ENCODE measurements at regions not wholly inside any gene's neighbourhood (a gene's known extent, or its start where the extent isn't known, plus 50 kb on each side); places are given as distances from the start of the nearest gene placed in this dataset.

- no peak for DNase-seq
- Histone ChIP-seq H3K36me3 (ENCODE audit: low read depth, missing control alignments) (no peaks in the 10 kb centered on the region), H3K27me3 (no peaks in the 10 kb centered on the region), H3K4me3 (no peak overlapping the region), H3K27ac (no peak overlapping the region), H3K4me1 (no peaks in the 10 kb centered on the region), H3K9me3 (no peaks in the 10 kb centered on the region)
- 78 to 83% methylated on average over 3 of the region's 3 CpGs for WGBS, 2 donors
- TF ChIP-seq POLR2A (IDR thresholded peaks at IDR 0.05) (no peak), CTCF (IDR thresholded peaks at IDR 0.05) (no peak)
- intact Hi-C loops (cut with DNase I; ENCODE audit: low total_unique reads) = no loop called here
Observed at GRCh38 chr10:3222626-3223025, 50.0 kb upstream of the PITRM1 start.
